K562 (cell line): ENCODE measurements at regions not wholly inside any gene's neighbourhood (a gene's known extent, or its start where the extent isn't known, plus 50 kb on each side); places are given as distances from the start of the nearest gene placed in this dataset.

ENCODE experiments used
- CHD2 ChIP-seq: IDR thresholded peaks from 2 replicates; pipeline ENCODE4 v1.6.1; 2011; ENCODE audit warnings: low read depth, low read length
- POLR2G ChIP-seq: fragments of 200-400 bp; formaldehyde crosslinking; IDR thresholded peaks from 2 replicates; pipeline ENCODE4 v1.6.1; 2017; ENCODE audit warnings: low read depth, mild to moderate bottlenecking, antibody characterized with exemption, low read length, moderate library complexity
- SRSF7 ChIP-seq: fragments of 200-400 bp; formaldehyde crosslinking; optimal IDR thresholded peaks from 2 replicates; pipeline ENCODE3; 2017; ENCODE audit warnings: mild to moderate bottlenecking, low read depth, low read length
- WHSC1 ChIP-seq: IDR thresholded peaks from one replicate; pipeline ENCODE4 v1.6.1; 2012; ENCODE audit warnings: low read length, control low read depth, inconsistent platforms
- ZNF175 ChIP-seq: fragments of 200-800 bp; sonication (Bioruptor generic); IDR thresholded peaks from 2 replicates; pipeline ENCODE4 v1.6.1; 2016; ENCODE audit warnings: low read depth, mild to moderate bottlenecking, missing genetic modification characterization, missing compliant biosample characterization
- ZNF3 ChIP-seq: fragments of 250-450 bp; sonication (Bioruptor Pico); IDR thresholded peaks from 2 replicates; pipeline ENCODE4 v1.5.0; 2021; ENCODE audit warnings: mild to moderate bottlenecking, moderate library complexity
- ZNF57 ChIP-seq: fragments of 450-650 bp; formaldehyde crosslinking; IDR thresholded peaks from 2 replicates; pipeline ENCODE4 v1.4.0; 2020; ENCODE audit warnings: mild to moderate bottlenecking, moderate library complexity
- ZSCAN29 ChIP-seq: fragments of 450-650 bp; IDR thresholded peaks from 2 replicates; pipeline ENCODE4 v1.6.1; 2017
- ZZZ3 ChIP-seq: fragments of 450-650 bp; IDR thresholded peaks from 2 replicates; pipeline ENCODE4 v1.6.1; 2016; ENCODE audit warnings: antibody characterized with exemption, mild to moderate bottlenecking, moderate library complexity
- TF ChIP-seq, protein P1 (sequence below): fragments of 250-450 bp; sonication (Bioruptor Pico); IDR thresholded peaks from 2 replicates; pipeline ENCODE4 v1.9.0; 2021; ENCODE audit warnings: mild to moderate bottlenecking, inconsistent platforms
- TF ChIP-seq, protein P2 (sequence below): fragments of 450-650 bp; IDR thresholded peaks from 2 replicates; pipeline ENCODE4 v1.6.1; 2016; ENCODE audit warnings: mild to moderate bottlenecking

DNA sequence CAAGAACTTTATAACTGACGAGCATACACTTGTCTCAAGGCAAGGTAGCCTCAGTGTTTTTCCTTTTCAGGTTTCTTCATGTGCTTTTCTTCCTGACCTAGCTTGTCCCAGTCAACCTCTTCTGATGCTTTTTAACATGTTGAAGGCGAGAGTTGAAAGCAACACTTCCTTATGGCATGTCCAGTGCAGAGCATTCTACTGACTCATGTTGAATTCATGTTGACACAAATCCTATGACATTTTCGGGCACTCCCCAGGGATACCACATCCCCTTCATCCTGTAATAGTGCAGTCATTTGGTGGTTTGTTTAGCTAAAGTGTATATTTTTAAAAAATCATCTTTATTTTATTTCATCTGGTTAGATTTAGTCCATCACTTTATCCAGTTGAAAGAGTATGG, 75.9 kb upstream of the CBLB start (continued):
- TF ChIP-seq, protein P1, sequence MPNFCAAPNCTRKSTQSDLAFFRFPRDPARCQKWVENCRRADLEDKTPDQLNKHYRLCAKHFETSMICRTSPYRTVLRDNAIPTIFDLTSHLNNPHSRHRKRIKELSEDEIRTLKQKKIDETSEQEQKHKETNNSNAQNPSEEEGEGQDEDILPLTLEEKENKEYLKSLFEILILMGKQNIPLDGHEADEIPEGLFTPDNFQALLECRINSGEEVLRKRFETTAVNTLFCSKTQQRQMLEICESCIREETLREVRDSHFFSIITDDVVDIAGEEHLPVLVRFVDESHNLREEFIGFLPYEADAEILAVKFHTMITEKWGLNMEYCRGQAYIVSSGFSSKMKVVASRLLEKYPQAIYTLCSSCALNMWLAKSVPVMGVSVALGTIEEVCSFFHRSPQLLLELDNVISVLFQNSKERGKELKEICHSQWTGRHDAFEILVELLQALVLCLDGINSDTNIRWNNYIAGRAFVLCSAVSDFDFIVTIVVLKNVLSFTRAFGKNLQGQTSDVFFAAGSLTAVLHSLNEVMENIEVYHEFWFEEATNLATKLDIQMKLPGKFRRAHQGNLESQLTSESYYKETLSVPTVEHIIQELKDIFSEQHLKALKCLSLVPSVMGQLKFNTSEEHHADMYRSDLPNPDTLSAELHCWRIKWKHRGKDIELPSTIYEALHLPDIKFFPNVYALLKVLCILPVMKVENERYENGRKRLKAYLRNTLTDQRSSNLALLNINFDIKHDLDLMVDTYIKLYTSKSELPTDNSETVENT (CRISPR knock-in tag) = no peak
- TF ChIP-seq POLR2G = no peak
- TF ChIP-seq ZNF175 (CRISPR knock-in tag) = no peak
- no peak for TF ChIP-seq SRSF7
- TF ChIP-seq ZZZ3 = no peak
- no peak for TF ChIP-seq ZNF57 (CRISPR knock-in tag)
- TF ChIP-seq ZNF3 (CRISPR knock-in tag) = no peak
- no peak for TF ChIP-seq ZSCAN29
- TF ChIP-seq, protein P2, sequence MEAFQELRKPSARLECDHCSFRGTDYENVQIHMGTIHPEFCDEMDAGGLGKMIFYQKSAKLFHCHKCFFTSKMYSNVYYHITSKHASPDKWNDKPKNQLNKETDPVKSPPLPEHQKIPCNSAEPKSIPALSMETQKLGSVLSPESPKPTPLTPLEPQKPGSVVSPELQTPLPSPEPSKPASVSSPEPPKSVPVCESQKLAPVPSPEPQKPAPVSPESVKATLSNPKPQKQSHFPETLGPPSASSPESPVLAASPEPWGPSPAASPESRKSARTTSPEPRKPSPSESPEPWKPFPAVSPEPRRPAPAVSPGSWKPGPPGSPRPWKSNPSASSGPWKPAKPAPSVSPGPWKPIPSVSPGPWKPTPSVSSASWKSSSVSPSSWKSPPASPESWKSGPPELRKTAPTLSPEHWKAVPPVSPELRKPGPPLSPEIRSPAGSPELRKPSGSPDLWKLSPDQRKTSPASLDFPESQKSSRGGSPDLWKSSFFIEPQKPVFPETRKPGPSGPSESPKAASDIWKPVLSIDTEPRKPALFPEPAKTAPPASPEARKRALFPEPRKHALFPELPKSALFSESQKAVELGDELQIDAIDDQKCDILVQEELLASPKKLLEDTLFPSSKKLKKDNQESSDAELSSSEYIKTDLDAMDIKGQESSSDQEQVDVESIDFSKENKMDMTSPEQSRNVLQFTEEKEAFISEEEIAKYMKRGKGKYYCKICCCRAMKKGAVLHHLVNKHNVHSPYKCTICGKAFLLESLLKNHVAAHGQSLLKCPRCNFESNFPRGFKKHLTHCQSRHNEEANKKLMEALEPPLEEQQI = no peak
- TF ChIP-seq WHSC1 = no peak
- TF ChIP-seq CHD2 = no peak
